SK-N-SH (cell line): ENCODE measurements at regions not wholly inside any gene's neighbourhood (a gene's known extent, or its start where the extent isn't known, plus 50 kb on each side); places are given as distances from the start of the nearest gene placed in this dataset.

Experiments used
- CTCF ChIA-PET: fragments of 300-600, 350-600 bp; formaldehyde crosslinking; extraction: SDS; loops from one replicate; lab custom pipeline; 2021; lab: Yijun Ruan, JAX
- POLR2A ChIA-PET: fragments of 350-600 bp; sonication (Branson Sonifier 250); formaldehyde crosslinking; extraction: SDS; loops from one replicate; lab custom pipeline; 2020; ENCODE audit warnings: antibody characterized with exemption, inconsistent platforms; lab: Yijun Ruan, JAX
- DNase-seq: peaks from one replicate; pipeline ENCODE4 v3.0.0; 2012
- H2AFZ ChIP-seq: fragments of 200-600 bp; sonication (generic); 2 replicates; pipeline ENCODE4 v1.8.1; 2016; ENCODE audit warnings: antibody characterized with exemption, mild to moderate bottlenecking, low read depth
- H3F3A ChIP-seq: fragments of 200-600 bp; sonication (generic); replicated peaks from 2 replicates; pipeline ENCODE3; 2016; ENCODE audit warnings: antibody characterized with exemption, mild to moderate bottlenecking; ENCODE audit not compliant: insufficient read depth
- H3K27ac ChIP-seq, 2 experiments: fragments of 200-500 bp in 1 of 2; fragments of 200-600 bp in 1 of 2; sonication (Bioruptor generic) in 1 of 2; sonication (generic), shearing (Covaris generic) in 1 of 2; 2 replicates each; pipeline versions ENCODE4 v1.5.1 to v1.6.1; 2014 to 2016; ENCODE audit warnings: low read depth in 2 of 2, inconsistent platforms in 1 of 2, low read length in 1 of 2, mild to moderate bottlenecking in 1 of 2, mixed read lengths in 1 of 2
- H3K27me3 ChIP-seq: fragments of 200-600 bp; sonication (generic), shearing (Covaris generic); 2 replicates; pipeline ENCODE4 v1.6.1; 2016; ENCODE audit warnings: mixed run types; ENCODE audit not compliant: insufficient read depth
- H3K36me3 ChIP-seq, 2 experiments: fragments of 200-500 bp in 1 of 2; fragments of 200-600 bp in 1 of 2; sonication (Bioruptor generic) in 1 of 2; sonication (generic) in 1 of 2; replicated peaks in 1 of 2; 2 replicates each; pipeline versions ENCODE3 to v1.5.1; 2014 to 2016; ENCODE audit warnings: low read length in 1 of 2, mild to moderate bottlenecking in 1 of 2; ENCODE audit not compliant: insufficient read depth in 2 of 2, control insufficient read depth in 1 of 2
- H3K4me1 ChIP-seq, 2 experiments: fragments of 200-500 bp in 1 of 2; fragments of 200-600 bp in 1 of 2; sonication (Bioruptor generic) in 1 of 2; sonication (generic), shearing (Covaris generic) in 1 of 2; 2 replicates each; pipeline versions ENCODE4 v1.5.1 to v1.6.1; 2014 to 2016; ENCODE audit warnings: low read depth in 1 of 2, low read length in 1 of 2, mixed run types in 1 of 2; ENCODE audit not compliant: insufficient read depth in 2 of 2, control insufficient read depth in 1 of 2
- H3K4me2 ChIP-seq: fragments of 200-600 bp; sonication (generic), shearing (Covaris generic); 2 replicates; pipeline ENCODE4 v1.6.1; 2017; ENCODE audit warnings: mixed run types
- H3K4me3 ChIP-seq, 2 experiments: fragments of 200-500 bp in 1 of 2; fragments of 200-600 bp in 1 of 2; sonication (Bioruptor generic) in 1 of 2; sonication (generic), shearing (Covaris generic) in 1 of 2; 2 replicates each; pipeline versions ENCODE4 v1.5.1 to v1.8.1; 2014 to 2016; ENCODE audit warnings: low read depth in 2 of 2, inconsistent platforms in 1 of 2, low read length in 1 of 2, mild to moderate bottlenecking in 1 of 2, mixed read lengths in 1 of 2, moderate library complexity in 1 of 2
- H3K79me2 ChIP-seq: fragments of 200-600 bp; sonication (generic); 2 replicates; pipeline ENCODE4 v1.8.1; 2017; ENCODE audit warnings: mild to moderate bottlenecking; ENCODE audit not compliant: insufficient read depth
- H3K9ac ChIP-seq: fragments of 200-600 bp; sonication (generic); 2 replicates; pipeline ENCODE4 v1.6.1; 2017; ENCODE audit warnings: mixed run types
- H3K9me2 ChIP-seq: fragments of 200-600 bp; sonication (generic); 2 replicates; pipeline ENCODE4 v1.6.1; 2017; ENCODE audit warnings: mixed run types
- H3K9me3 ChIP-seq: fragments of 200-600 bp; sonication (generic); 2 replicates; pipeline ENCODE4 v1.6.1; 2017; ENCODE audit warnings: mixed run types, mild to moderate bottlenecking, moderate library complexity
- H4K20me1 ChIP-seq: fragments of 200-600 bp; sonication (generic); 2 replicates; pipeline ENCODE4 v1.6.1; 2017; ENCODE audit warnings: mild to moderate bottlenecking, mixed run types; ENCODE audit not compliant: insufficient read depth
- CHD2 ChIP-seq: fragments of 150-350 bp; IDR thresholded peaks from 2 replicates; pipeline ENCODE4 v1.6.1; 2018; ENCODE audit warnings: low read length; ENCODE audit not compliant: partially characterized antibody
- ELF1 ChIP-seq: IDR thresholded peaks from 2 replicates; pipeline ENCODE4 v1.4.0; 2012
- EP300 ChIP-seq, 2 experiments: IDR thresholded peaks; 2 replicates each; pipeline versions ENCODE4 v1.4.0 to v1.6.1; 2012; ENCODE audit warnings: borderline replicate concordance in 1 of 2, low read depth in 1 of 2, low read length in 1 of 2
- FOXJ3 ChIP-seq: sonication (generic); formaldehyde crosslinking; IDR thresholded peaks from 2 replicates; pipeline ENCODE4 v1.5.1; 2020; ENCODE audit warnings: mild to moderate bottlenecking, missing genetic modification reagents
- GABPA ChIP-seq: IDR thresholded peaks from 2 replicates; pipeline ENCODE4 v1.4.0; 2012; ENCODE audit warnings: low read depth, mild to moderate bottlenecking
- JUND ChIP-seq: IDR thresholded peaks from 2 replicates; pipeline ENCODE4 v1.4.0; 2012
- MAX ChIP-seq: IDR thresholded peaks from 2 replicates; pipeline ENCODE4 v1.4.0; 2012; ENCODE audit warnings: low read depth
- MEF2A ChIP-seq: IDR thresholded peaks from 2 replicates; pipeline ENCODE4 v1.4.0; 2012; ENCODE audit warnings: low read depth, borderline replicate concordance
- NFIC ChIP-seq: IDR thresholded peaks from 2 replicates; pipeline ENCODE4 v1.4.0; 2012; ENCODE audit warnings: borderline replicate concordance
- NRF1 ChIP-seq: IDR thresholded peaks from 2 replicates; pipeline ENCODE4 v1.6.1; 2012; ENCODE audit warnings: low read depth, mild to moderate bottlenecking, low read length
- RAD21 ChIP-seq: IDR thresholded peaks from 2 replicates; pipeline ENCODE4 v1.6.1; 2012; ENCODE audit warnings: mild to moderate bottlenecking, low read length
- RCOR1 ChIP-seq: fragments of 150-350 bp; IDR thresholded peaks from 2 replicates; pipeline ENCODE4 v1.6.1; 2017; ENCODE audit warnings: antibody characterized with exemption, low read length
- RFX5 ChIP-seq: IDR thresholded peaks from 2 replicates; pipeline ENCODE4 v1.6.1; 2012; ENCODE audit warnings: mild to moderate bottlenecking, improper control_type of control experiment, low read length
- RXRA ChIP-seq: IDR thresholded peaks from 2 replicates; pipeline ENCODE4 v1.4.0; 2012; ENCODE audit warnings: low read depth, mild to moderate bottlenecking, borderline replicate concordance
- SMC3 ChIP-seq: IDR thresholded peaks from 2 replicates; pipeline ENCODE4 v1.6.1; 2012; ENCODE audit warnings: low read depth, low read length, improper control_type of control experiment
- TAF1 ChIP-seq: IDR thresholded peaks from 2 replicates; pipeline ENCODE4 v1.6.1; 2012; ENCODE audit warnings: low read depth, mild to moderate bottlenecking, low read length, moderate library complexity, borderline replicate concordance
- USF1 ChIP-seq: IDR thresholded peaks from 2 replicates; pipeline ENCODE4 v1.4.0; 2012; ENCODE audit warnings: low read depth, borderline replicate concordance
- YY1 ChIP-seq: IDR thresholded peaks from 2 replicates; pipeline ENCODE4 v1.4.0; 2012; ENCODE audit warnings: low read depth, mild to moderate bottlenecking
- WGBS: methylation state at CpG from one replicate; pipeline ENCODE4 v1.1.6; 2017; ENCODE audit warnings: low lambda C conversion rate; 5-methylcytosine and 5-hydroxymethylcytosine counted together
- TF ChIP-seq, protein P1 (sequence below): fragments of 150-350 bp; IDR thresholded peaks from 2 replicates; pipeline ENCODE4 v1.6.1; 2016; ENCODE audit warnings: mild to moderate bottlenecking, low read depth, low read length
- TF ChIP-seq, protein P2 (sequence below): fragments of 150-350 bp; IDR thresholded peaks from 2 replicates; pipeline ENCODE4 v1.6.1; 2017; ENCODE audit warnings: antibody characterized with exemption, low read length, low read depth, borderline replicate concordance
- TF ChIP-seq, protein P3 (sequence below): IDR thresholded peaks from 2 replicates; pipeline ENCODE4 v1.4.0; 2012; ENCODE audit warnings: low read depth, borderline replicate concordance

DNA sequence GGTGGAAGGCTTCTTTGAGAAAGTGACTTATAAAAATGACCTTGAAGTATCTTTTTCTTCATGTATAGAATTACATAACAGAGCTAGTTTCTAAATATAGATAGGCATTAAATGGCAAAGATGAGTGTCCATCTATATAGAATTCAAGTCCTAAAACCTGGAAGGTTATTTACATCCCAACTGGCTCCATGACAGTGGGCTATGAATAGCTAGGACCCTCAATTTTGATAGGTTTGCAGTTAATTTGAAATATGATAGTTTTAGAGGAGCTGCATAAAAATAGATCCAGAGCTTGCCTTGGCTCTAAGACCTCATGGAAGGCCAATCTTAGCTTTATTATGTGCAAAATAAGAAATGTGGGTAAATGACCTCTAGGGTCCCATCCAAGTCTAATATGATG, 310.6 kb upstream of the CITED2 start:
- H2AFZ ChIP-seq: no peak overlapping the region
- TF ChIP-seq GABPA: no peak
- TF ChIP-seq TAF1: no peak
- no peak for TF ChIP-seq FOXJ3 (CRISPR knock-in tag)
- no peak for TF ChIP-seq RXRA
- TF ChIP-seq RFX5: no peak
- no peak for TF ChIP-seq MAX
- TF ChIP-seq, protein P1, sequence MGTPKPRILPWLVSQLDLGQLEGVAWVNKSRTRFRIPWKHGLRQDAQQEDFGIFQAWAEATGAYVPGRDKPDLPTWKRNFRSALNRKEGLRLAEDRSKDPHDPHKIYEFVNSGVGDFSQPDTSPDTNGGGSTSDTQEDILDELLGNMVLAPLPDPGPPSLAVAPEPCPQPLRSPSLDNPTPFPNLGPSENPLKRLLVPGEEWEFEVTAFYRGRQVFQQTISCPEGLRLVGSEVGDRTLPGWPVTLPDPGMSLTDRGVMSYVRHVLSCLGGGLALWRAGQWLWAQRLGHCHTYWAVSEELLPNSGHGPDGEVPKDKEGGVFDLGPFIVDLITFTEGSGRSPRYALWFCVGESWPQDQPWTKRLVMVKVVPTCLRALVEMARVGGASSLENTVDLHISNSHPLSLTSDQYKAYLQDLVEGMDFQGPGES: no peak
- TF ChIP-seq, protein P2, sequence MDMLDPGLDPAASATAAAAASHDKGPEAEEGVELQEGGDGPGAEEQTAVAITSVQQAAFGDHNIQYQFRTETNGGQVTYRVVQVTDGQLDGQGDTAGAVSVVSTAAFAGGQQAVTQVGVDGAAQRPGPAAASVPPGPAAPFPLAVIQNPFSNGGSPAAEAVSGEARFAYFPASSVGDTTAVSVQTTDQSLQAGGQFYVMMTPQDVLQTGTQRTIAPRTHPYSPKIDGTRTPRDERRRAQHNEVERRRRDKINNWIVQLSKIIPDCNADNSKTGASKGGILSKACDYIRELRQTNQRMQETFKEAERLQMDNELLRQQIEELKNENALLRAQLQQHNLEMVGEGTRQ: no peak
- TF ChIP-seq ELF1: no peak
- no peak for TF ChIP-seq MEF2A
- no peak for TF ChIP-seq CHD2
- no peak for TF ChIP-seq NRF1
- no peak for TF ChIP-seq RAD21
- TF ChIP-seq USF1: no peak
- H3K27me3 ChIP-seq: no peaks in the 10 kb centered on the region
- no peaks in the 10 kb centered on the region; a peak in 1 of 4 replicates for H3K4me1 ChIP-seq
- H3K9ac ChIP-seq: no peak overlapping the region
- no peaks in the 10 kb centered on the region for H3K79me2 ChIP-seq
- H3K9me2 ChIP-seq: no peaks in the 10 kb centered on the region
- no peak overlapping the region for H3K27ac ChIP-seq
- H3K36me3 ChIP-seq: no peaks in the 10 kb centered on the region
- no peaks in the 10 kb centered on the region for H3F3A ChIP-seq
- H3K4me3 ChIP-seq: no peak overlapping the region
- H3K9me3 ChIP-seq: no peaks in the 10 kb centered on the region
- no peak for DNase-seq
- ChIA-PET CTCF (no interaction called here), POLR2A (no interaction called here)
- no peak overlapping the region for H3K4me2 ChIP-seq
- H4K20me1 ChIP-seq: no peaks in the 10 kb centered on the region

DNA sequence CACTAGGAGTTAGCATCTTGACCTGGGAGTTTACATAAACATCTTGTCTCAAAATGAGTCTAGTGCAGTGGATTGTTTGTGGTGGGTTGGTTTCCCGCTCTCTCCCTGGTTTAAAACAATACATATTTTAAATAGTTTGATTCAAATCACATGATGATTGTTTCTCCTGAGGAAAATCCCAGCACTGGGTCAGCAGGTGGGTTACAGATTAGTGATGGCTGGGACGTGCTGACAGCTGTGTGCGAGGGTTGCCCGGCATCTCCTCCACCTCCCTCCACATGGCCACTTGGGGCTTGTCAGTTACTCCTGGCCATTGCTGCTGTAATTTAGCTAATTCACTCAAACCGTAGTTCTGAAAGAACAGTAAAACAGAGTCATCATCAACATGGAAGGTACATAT, 306.4 kb upstream of the CITED2 start:
- POLR2A ChIA-PET: no interaction called here
- no peak overlapping the region for H3K4me3 ChIP-seq
- no peaks in the 10 kb centered on the region for H3K79me2 ChIP-seq
- CTCF ChIA-PET: no interaction called here
- WGBS: 57% methylated on average over 5 of the region's 5 CpGs
- H3K4me2 ChIP-seq: no peak overlapping the region
- H2AFZ ChIP-seq: no peak overlapping the region
- H4K20me1 ChIP-seq: no peaks in the 10 kb centered on the region
- DNase-seq: no peak
- H3K36me3 ChIP-seq: no peaks in the 10 kb centered on the region
- H3F3A ChIP-seq: no peaks in the 10 kb centered on the region
- no peaks in the 10 kb centered on the region for H3K9me2 ChIP-seq
- H3K27ac ChIP-seq: no peak overlapping the region
- H3K27me3 ChIP-seq: no peaks in the 10 kb centered on the region
- H3K4me1 ChIP-seq: no peaks in the 10 kb centered on the region; a peak in 1 of 4 replicates
- H3K9ac ChIP-seq: no peak overlapping the region
- no peaks in the 10 kb centered on the region for H3K9me3 ChIP-seq
- TF ChIP-seq, protein P2: no peak
- TF ChIP-seq EP300 (IDR thresholded peaks at IDR 0.05; ENCODE audit: borderline replicate concordance in 1 of 2, low read depth in 1 of 2, low read length in 1 of 2): no peak
- no peak for TF ChIP-seq NFIC
- TF ChIP-seq RCOR1: no peak
- TF ChIP-seq JUND: no peak
- no peak for TF ChIP-seq MEF2A
- TF ChIP-seq YY1: no peak
- TF ChIP-seq, protein P3, sequence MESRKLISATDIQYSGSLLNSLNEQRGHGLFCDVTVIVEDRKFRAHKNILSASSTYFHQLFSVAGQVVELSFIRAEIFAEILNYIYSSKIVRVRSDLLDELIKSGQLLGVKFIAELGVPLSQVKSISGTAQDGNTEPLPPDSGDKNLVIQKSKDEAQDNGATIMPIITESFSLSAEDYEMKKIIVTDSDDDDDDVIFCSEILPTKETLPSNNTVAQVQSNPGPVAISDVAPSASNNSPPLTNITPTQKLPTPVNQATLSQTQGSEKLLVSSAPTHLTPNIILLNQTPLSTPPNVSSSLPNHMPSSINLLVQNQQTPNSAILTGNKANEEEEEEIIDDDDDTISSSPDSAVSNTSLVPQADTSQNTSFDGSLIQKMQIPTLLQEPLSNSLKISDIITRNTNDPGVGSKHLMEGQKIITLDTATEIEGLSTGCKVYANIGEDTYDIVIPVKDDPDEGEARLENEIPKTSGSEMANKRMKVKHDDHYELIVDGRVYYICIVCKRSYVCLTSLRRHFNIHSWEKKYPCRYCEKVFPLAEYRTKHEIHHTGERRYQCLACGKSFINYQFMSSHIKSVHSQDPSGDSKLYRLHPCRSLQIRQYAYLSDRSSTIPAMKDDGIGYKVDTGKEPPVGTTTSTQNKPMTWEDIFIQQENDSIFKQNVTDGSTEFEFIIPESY: no peak
- no peak for TF ChIP-seq SMC3
- no peak for TF ChIP-seq RAD21
